ENCODE measurements at regions not wholly inside any gene's neighbourhood (a gene's known extent, or its start where the extent isn't known, plus 50 kb on each side); places are given as distances from the start of the nearest gene placed in this dataset.

GRCh38 chr3:25150199-25150598, 277.9 kb upstream of the RARB start:
- in situ Hi-C loops (cut with HindIII; ENCODE audit: low pct_unique_long_range_greater_than_20kb, low sequenced_read_pairs) = no loop called here

GRCh38 chr3:25151281-25151902, 276.7 kb upstream of the RARB start:
- DNase-seq (ENCODE audit: low read depth, low spot score) = no peak
- in situ Hi-C loops (cut with HindIII; ENCODE audit: low pct_unique_long_range_greater_than_20kb, low sequenced_read_pairs) = no loop called here

More at GRCh38 chr3:25150199-25150598, 277.9 kb upstream of the RARB start:
- no peak for DNase-seq (ENCODE audit: low read depth, low spot score)

GRCh38 chr3:25151903-25152295, 276.2 kb upstream of the RARB start:
- in situ Hi-C loops (cut with HindIII; ENCODE audit: low pct_unique_long_range_greater_than_20kb, low sequenced_read_pairs) = no loop called here
- no peak for DNase-seq (ENCODE audit: low read depth, low spot score)

GRCh38 chr3:25153136-25153535, 274.9 kb upstream of the RARB start:
- no peak for DNase-seq (ENCODE audit: low read depth, low spot score)
- in situ Hi-C loops (cut with HindIII; ENCODE audit: low pct_unique_long_range_greater_than_20kb, low sequenced_read_pairs) = no loop called here

GRCh38 chr3:25153561-25153960, 274.5 kb upstream of the RARB start:
- in situ Hi-C loops (cut with HindIII; ENCODE audit: low pct_unique_long_range_greater_than_20kb, low sequenced_read_pairs) = no loop called here
- no peak for DNase-seq (ENCODE audit: low read depth, low spot score)

GRCh38 chr3:25155652-25156471, 272.2 kb upstream of the RARB start:
- in situ Hi-C loops (cut with HindIII; ENCODE audit: low pct_unique_long_range_greater_than_20kb, low sequenced_read_pairs) = no loop called here
- no peak for DNase-seq (ENCODE audit: low read depth, low spot score)

GRCh38 chr3:25156626-25157025, 271.4 kb upstream of the RARB start:
- in situ Hi-C loops (cut with HindIII; ENCODE audit: low pct_unique_long_range_greater_than_20kb, low sequenced_read_pairs) = no loop called here
- DNase-seq (ENCODE audit: low read depth, low spot score) = no peak

- in situ Hi-C loops (cut with HindIII; ENCODE audit: low pct_unique_long_range_greater_than_20kb, low sequenced_read_pairs) = no loop called here
- DNase-seq (ENCODE audit: low read depth, low spot score) = no peak
These were observed 262.8 kb upstream of the RARB start for GRCh38 chr3:25165306-25165705.

- in situ Hi-C loops (cut with HindIII; ENCODE audit: low pct_unique_long_range_greater_than_20kb, low sequenced_read_pairs) = no loop called here
- DNase-seq (ENCODE audit: low read depth, low spot score) = no peak
These were observed 262.0 kb upstream of the RARB start for GRCh38 chr3:25166016-25166415.

- DNase-seq (ENCODE audit: low read depth, low spot score) = no peak
- in situ Hi-C loops (cut with HindIII; ENCODE audit: low pct_unique_long_range_greater_than_20kb, low sequenced_read_pairs) = no loop called here
These were observed 258.9 kb upstream of the RARB start for GRCh38 chr3:25169151-25169550.

- no peak for DNase-seq (ENCODE audit: low read depth, low spot score)
- in situ Hi-C loops (cut with HindIII; ENCODE audit: low pct_unique_long_range_greater_than_20kb, low sequenced_read_pairs) = no loop called here
These were observed 258.0 kb upstream of the RARB start for GRCh38 chr3:25170021-25170420.

- in situ Hi-C loops (cut with HindIII; ENCODE audit: low pct_unique_long_range_greater_than_20kb, low sequenced_read_pairs) = no loop called here
- peak; percentile 16 for DNase-seq (ENCODE audit: low read depth, low spot score)
These were observed 256.8 kb upstream of the RARB start for GRCh38 chr3:25171118-25171807.

- no peak for DNase-seq (ENCODE audit: low read depth, low spot score)
- in situ Hi-C loops (cut with HindIII; ENCODE audit: low pct_unique_long_range_greater_than_20kb, low sequenced_read_pairs) = no loop called here
These were observed 256.2 kb upstream of the RARB start for GRCh38 chr3:25171897-25172296.

GRCh38 chr3:25173606-25174005, 254.5 kb upstream of the RARB start:
- DNase-seq (ENCODE audit: low read depth, low spot score) = no peak

GRCh38 chr3:25174251-25174650, 253.8 kb upstream of the RARB start:
- no peak for DNase-seq (ENCODE audit: low read depth, low spot score)
- in situ Hi-C loops (cut with HindIII; ENCODE audit: low pct_unique_long_range_greater_than_20kb, low sequenced_read_pairs) = no loop called here

More at GRCh38 chr3:25173606-25174005, 254.5 kb upstream of the RARB start:
- in situ Hi-C loops (cut with HindIII; ENCODE audit: low pct_unique_long_range_greater_than_20kb, low sequenced_read_pairs) = no loop called here

- no peak for DNase-seq (ENCODE audit: low read depth, low spot score)
- in situ Hi-C loops (cut with HindIII; ENCODE audit: low pct_unique_long_range_greater_than_20kb, low sequenced_read_pairs) = no loop called here
These were observed 251.0 kb upstream of the RARB start for GRCh38 chr3:25177041-25177440.

- in situ Hi-C loops (cut with HindIII; ENCODE audit: low pct_unique_long_range_greater_than_20kb, low sequenced_read_pairs) = no loop called here
- DNase-seq (ENCODE audit: low read depth, low spot score) = no peak
These were observed 249.4 kb upstream of the RARB start for GRCh38 chr3:25178672-25179071.

- in situ Hi-C loops (cut with HindIII; ENCODE audit: low pct_unique_long_range_greater_than_20kb, low sequenced_read_pairs) = no loop called here
- DNase-seq (ENCODE audit: low read depth, low spot score) = no peak
These were observed 247.0 kb upstream of the RARB start for GRCh38 chr3:25181096-25181495.

- DNase-seq (ENCODE audit: low read depth, low spot score) = no peak
- in situ Hi-C loops (cut with HindIII; ENCODE audit: low pct_unique_long_range_greater_than_20kb, low sequenced_read_pairs) = no loop called here
These were observed 245.3 kb upstream of the RARB start for GRCh38 chr3:25182794-25183193.

Data from SK-MEL-5 (cell line).